Fibroblast of gingiva (primary cell): ENCODE measurements at regions not wholly inside any gene's neighbourhood (a gene's known extent, or its start where the extent isn't known, plus 50 kb on each side); places are given as distances from the start of the nearest gene placed in this dataset.
"Not testable (repeated sequence)": the region's sequence is repeated elsewhere in the genome, so short reads cannot be mapped to it uniquely, and the experiment has no call there.

Experiments used
- DNase-seq: peaks from one replicate; pipeline ENCODE4 v3.0.0-alpha.2; 2011; ENCODE audit warnings: low read depth

DNA sequence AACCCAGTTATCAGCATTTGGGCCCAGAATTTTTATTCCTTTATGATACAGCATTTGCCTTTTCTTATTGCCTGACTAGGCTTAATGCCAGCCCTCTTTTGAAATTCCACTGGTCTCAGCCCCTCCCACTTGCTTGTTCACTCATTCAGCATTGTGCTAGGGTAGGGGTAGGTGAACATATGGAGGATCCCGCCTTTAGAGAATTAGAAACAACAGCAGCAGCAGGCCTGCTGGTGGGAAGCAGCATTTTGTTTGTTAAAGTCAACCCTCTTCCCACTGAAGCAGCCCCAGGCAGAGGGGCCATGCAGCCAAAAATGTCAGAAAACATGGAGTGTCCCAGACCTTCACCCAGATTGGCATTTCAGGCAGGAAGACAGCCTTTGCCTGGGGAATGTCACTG lies 1355.2 kb downstream of the CDH8 start:
- no peak for DNase-seq

DNA sequence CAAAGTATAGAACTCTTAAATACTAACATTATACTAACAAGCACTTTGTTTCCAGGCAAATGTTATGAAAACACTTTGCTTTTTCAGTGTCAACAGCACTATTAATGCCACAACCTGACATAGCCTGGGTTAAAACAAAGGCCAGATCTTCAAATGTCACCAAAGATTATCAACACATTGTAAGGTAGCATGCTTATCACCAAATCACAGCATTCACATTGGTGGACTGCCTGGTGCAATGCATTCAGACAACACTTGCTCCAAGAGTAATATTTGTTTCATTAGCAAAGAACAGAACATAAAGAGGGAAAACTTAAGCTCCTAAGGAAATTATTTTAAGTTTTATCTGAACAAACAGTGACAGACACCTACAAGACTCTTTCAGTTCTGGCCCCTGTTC lies 1361.2 kb downstream of the CDH8 start:
- no peak for DNase-seq

DNA sequence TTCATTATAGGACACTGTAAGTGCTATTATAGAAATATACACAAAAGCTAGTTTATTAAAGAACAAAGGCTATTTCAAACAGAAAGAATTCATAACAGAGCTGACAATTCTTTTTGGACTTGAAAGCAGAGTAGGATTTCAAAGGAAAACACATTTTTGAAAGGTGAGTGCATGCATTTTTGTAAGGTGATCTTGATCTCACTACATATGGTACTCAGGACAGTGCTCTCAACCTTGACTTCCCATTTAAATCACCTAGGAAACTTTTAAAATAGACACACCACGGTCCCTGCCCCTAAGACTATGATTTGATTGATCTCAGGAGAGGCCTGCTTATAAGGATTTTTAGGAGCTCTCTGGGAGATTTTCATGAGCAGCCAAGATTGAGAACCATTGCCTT lies 1362.0 kb downstream of the CDH8 start:
- no peak for DNase-seq

DNA sequence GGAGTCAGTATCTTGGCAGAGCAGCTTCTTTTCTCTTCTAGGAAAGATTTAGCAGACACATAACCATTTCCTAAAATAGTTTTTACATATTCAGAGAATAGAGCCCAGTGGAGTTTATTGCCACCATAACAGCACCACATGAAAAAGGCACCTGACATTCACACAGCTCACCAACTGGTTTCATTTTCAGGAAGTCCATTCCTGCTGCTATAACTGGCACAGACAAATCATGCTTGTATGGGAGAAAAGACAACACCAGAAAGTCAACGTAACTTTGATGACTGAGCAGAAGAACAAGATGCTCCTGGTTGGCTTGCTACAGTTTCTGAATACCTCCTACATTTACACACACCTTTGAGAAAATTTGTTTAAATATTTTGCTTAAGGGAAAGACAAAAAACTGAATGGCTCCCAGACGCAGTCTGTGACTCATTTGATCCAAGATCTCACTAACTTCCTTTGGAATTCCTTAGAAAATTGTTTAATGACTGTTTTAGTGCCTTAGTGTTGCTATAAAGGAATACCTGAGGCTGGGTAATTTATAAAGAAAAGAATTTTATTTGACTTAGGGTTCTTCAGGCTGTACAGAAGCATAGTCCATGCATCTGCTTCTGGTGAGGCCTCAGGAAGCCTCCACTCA lies 1380.6 kb downstream of the CDH8 start:
- DNase-seq, result no peak

DNA sequence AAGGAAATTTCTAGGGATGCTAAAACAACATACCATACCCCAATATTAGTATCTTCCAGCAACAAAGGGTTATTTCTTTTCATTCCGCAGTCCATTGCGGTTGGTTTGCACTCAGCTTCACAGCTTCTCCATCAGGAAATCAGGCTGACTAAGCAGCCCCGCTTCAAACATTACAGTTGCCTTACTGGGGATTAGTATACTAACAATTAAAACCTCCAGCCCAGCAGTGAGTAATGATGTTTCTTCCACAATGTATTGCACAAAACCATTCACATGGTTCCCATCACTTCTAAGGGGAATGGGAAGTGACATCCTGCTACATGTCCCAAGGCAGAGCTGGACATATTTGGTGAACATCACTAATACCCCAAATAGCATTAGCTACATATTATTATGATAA lies 1384.9 kb downstream of the CDH8 start:
- no peak for DNase-seq

DNA sequence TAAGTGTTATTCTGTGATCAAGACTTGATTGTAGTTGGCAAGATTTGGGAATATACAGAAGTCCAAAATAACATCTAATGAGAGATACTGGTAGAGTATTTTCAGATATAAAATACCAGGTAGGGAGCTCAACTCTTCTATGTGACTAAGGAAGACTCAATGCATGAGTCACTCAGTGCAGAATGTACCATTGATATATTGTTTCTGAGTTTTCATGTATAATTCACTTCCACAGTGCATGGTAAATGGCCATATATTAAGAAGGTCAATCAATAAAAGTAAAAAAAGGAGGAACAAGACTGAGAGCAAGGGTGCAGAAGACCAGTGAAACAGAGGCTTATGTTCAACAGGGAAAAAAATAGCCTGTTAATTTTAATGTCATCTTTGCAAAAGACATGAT lies 1387.9 kb downstream of the CDH8 start:
- no peak for DNase-seq

DNA sequence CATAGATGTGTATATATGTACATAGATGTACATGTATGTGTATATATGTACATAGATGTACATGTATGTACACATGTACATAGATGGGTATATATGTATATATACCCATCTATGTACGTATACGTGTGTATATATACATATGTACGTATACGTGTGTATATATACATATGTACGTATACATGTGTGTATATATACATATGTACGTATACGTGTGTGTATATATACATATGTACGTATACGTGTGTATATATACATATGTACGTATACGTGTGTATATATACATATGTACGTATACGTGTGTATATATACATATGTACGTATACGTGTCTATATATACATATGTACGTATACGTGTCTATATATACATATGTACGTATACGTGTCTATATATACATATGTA lies 1388.8 kb downstream of the CDH8 start:
- not testable (repeated sequence) for DNase-seq

DNA sequence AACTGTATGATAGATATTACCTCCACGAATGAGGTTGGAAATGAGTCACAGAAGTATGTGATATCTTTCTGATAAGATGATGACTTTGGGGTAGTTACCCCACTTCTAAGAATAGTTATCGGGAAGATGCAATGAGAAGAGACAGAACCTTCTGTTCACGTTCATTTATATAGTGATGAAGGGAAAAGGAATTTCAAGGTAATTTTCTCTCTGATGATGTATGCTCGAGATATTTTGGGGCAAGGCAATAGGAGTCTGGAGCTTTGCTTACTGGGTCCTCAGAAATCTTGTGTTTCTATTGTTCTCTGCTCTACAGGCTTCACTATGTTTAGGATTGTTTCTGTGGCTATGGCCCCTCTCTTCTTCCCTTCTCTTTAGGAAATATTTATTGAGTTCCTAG lies 1389.6 kb downstream of the CDH8 start:
- DNase-seq, result no peak

DNA sequence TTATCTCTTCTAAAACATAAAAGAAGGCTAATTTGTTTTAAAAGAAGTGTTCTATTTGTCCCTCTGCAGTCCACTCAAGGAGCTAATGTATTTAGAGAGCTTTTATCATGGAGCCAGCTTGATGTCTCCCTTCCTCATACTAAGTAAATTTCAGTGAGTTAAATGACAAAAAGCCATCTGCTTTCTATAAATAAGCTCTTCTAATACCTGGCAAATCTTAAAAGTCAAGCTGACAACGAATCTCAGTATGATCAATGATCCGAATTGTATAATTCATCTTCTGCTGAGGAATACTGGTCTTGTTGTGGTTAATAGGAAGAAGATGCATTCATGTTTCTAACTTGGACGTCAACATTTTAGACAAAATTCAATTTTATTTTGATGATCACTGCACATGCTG lies 1390.7 kb downstream of the CDH8 start:
- DNase-seq, result no peak

DNA sequence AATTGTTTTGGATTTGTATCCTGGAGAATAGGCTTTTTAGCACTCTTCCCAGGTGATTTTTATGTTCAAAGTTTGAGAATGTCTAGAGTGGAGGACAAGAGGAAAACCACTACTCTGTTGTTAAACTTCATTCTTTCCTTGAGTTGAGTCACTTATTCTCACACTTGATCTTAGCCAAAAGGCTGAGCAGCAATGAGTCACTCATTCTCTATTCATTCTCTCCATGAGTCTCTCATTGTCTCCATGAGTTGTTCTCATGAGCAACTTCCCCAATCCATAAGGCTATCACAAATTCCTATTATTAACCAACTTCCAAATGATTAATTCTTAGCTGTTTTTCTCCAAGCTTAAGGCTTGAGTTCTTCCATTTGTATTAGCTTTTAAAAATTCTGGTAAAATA lies 1393.3 kb downstream of the CDH8 start:
- DNase-seq, result no peak

DNA sequence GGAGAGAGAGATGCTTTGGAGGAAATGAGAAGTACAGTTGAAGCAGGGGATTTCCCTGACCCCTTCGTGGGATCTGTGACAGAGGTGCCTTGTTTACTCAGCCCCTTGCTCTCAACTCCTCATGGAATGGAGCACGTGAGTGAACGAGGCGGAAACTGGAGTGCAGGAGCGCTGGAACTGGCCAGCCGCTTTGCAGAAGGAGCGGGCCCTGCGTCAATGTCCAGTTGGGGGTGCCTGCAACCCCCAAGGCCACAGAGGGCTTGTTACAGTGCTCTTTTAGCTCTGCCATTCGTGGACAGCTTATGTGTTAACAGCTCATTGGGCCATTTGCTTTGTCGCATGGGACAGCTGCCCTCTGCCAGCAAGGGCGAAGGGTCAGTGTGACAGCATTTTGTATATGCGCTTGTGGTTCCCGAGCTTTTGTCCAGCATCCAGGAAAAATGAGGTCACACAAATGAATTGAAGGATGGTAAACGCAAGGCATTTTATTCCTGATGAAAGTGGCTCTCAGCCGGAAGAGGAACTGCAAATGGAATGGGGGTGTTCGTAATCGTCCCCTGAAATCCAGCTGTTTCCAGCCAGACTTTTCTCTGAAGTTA lies 1395.1 kb downstream of the CDH8 start:
- DNase-seq, result no peak

DNA sequence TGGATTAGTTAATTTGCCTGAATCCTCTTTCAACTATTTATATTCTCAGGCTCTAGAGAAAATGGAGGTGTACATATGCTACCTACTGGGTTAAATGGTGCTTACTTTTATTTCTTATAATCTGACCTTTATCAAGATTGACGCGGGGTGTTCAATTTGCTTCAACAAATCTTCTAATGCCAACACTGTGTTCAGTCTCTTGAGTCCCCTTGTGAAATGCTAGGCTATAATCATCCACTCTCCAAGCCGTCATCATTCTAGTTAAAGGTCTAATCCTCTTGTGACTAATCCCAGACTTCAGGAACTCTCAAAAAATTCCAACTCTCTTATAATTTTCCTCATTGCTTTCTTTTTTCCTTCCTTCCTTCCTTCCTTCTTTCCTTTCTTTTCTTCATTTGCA lies 1396.2 kb downstream of the CDH8 start:
- DNase-seq, result no peak

DNA sequence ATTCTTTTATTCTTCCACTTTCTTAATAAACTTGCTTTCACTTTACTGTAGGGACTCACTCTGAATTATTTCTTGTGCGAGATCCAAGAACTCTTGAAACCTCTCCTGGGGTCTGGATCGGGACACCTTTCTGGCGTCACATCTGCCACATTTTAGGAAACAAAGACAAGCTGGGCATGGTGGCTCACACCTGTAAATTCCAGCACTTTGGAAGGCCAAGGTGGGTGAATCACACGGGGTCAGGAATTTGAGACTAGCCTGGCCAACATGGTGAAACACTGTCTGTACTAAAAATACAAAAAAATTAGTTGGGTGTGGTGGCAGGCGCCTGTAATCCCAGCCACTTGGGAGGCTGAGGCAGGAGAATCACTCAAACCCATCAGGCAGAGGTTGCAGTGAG lies 1399.6 kb downstream of the CDH8 start:
- not testable (repeated sequence) for DNase-seq

DNA sequence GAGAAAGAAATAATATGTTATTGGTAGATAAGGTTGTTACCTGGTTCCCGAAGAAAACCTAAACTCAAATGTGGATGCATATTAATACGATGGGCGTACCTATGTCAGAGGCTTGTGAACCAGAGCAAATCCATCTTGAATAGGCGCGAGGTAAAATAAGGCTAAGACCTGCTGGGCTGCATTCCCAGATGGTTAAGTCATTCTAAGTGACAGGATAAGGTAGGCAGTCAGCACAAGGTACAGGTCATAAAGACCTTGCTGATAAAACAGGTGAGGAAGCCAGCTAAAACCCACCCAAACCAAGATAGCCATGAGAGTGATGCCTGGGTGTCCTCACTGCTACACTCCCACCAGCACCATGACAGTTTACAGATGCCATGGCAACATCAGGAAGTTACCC lies 1400.1 kb downstream of the CDH8 start:
- no peak for DNase-seq

DNA sequence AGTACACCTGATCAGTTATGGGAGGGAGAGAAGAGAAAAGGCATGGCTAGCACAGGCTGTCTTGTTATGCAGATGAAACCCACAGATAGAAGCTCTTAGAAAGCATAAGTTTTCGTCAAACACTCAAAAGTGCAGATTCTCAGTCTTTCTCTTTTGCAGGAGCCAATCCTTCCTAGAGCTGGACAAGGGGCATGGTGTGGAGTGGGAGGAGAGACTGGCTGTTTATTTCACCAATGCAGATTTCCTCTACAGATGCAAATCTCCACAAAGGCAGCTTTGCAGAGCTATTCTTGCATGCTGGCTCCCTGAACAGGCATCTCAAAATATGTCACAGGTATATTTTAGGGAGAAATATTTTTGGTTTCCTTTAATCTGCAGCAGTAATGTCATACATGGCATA lies 1400.7 kb downstream of the CDH8 start:
- no peak for DNase-seq

DNA sequence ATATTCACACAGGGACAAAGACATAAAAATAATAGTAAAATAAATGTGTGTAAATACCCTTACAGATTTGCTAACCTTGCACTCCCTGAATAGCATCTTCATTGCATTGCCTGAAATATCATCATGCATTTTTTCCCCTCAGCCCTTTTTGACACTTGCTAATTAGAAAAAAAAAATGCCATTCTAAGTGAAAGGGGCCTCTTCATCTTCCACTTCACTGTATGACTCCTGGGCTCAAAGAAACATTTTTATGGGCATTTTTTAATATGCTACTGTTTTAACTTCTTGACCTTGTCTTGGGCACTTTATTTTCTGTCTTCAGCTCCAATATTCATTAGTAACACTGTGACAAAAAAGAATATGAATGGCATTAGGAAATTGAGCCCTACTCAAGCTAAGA lies 1424.4 kb downstream of the CDH8 start:
- no peak for DNase-seq

DNA sequence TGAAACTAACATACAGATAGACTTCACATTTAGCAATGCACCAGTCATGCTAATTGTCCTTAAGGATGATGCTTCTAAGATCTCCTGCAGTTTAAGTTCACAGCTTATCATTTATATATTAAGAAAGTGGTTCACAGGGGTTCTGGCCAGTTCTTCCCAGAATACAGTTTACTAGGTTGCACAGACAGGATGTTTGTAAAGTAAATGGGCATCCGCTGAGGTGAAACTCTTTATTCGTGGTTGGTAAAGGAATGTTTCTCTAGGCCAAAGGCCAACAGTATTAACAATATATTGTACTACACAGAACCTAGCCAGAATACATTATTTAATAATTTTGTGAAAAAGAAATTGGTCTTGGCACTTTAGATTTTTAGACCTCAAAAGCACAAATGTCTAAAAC lies 1427.3 kb downstream of the CDH8 start:
- DNase-seq, result no peak

DNA sequence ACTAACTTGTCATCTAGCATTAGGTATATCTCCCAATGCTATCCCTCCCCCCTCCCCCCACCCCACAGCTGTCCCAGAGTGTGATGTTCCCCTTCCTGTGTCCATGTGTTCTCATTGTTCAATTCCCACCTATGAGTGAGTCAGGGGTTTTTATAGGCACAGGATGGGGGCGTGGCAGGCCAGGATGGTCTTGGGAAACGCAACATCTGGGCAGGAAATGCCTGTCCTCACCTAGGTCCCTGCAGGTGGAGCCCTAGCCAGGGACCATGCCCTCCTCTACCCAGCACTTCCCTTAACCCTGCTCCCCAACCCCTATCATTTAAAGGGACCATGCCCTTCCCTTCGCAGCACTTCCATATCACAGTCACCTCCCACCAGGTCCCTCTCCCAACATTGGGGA lies 1430.6 kb downstream of the CDH8 start:
- DNase-seq, result not testable (repeated sequence)

DNA sequence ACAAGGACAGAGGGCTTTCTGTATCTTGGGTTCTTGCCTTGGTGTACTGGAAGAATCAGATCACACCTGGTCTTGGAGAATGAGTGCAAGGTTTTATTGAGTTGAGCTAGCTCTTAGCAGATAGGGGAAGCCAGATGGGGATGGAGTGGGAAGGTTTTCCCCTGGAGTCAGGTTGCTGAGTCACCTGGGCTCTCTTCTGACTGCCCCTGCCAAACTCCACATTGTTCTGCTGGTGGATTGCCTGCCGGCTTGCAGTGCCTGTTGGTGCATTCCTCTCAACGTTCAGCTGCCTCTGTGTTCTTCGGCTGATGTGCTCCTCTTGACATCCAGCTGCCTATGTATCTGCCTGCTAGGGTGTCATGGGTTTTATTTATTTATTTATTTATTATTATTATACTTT lies 1431.1 kb downstream of the CDH8 start:
- DNase-seq, result no peak

DNA sequence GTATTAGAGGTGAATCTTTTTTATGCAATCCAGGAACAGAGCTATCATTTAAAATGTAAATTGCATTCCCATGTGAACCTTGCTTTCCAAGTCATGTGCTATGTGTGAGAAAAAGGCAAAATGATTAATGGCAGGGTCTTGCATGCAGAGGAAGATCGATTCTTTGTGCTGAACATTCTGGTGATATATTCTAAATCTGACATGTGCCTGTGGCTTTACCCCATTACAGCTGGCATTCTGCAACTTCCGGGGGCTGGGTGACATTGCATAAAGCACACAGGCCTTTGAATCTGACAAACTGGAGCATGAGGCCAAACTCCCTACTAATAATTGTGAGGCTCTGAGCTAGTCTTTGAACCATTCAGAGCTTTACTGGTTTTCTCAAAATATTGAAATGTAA lies 1449.7 kb downstream of the CDH8 start:
- no peak for DNase-seq

DNA sequence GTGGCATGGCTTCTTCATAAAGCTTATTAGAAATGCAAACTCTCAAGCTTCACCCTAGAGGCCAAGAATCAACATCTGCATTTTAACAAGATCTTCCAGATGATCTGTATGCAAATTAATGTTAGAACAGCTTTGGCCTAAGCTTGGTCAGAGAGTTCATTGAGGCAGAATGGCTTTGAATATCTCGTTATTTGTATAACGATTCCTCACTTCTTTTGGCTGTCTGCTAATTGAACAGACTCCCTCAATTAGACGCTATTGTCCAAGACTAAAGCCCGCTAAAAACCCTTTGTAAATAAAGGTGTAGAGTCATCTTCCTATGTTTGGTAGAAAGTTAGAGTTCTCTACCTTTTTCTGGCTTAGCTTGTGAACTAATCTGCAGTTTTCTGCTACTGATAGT lies 1453.7 kb downstream of the CDH8 start:
- DNase-seq, result no peak

DNA sequence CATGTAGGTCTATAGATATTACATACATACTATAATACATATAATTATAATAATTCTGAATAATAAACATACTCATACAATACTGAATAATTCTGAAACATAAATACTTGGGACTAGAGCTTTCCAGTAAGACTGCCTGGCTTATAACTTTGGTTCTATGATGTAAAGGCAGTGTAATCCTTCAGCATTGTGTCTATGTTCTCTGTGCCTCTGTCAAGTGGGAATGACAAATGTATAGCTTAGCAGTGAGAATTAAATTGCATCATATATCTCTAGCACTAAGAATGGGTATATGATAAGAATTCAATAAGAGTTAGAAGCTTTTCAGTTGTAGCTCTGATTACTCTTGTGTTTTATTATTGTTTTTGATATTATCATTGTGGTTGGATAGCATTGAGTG lies 1469.3 kb downstream of the CDH8 start:
- no peak for DNase-seq

DNA sequence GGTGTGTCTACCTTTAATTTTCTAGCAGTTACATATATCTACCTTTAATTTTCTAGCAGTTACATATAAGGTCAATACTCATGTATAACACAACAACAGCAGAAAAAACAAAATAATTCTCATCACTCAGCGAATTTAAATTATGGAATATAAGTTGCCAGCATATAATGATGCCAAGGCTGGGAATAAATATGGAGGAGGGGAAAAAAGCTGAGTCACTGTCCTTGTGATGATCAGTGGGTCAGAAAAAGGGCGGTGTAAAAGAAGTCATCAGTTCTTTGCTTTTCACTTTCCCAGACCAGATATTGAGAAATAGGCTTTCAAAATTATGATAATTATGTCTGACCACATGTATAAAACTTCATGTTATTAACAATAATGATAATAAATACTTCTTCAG lies 1471.7 kb downstream of the CDH8 start:
- DNase-seq, result no peak

DNA sequence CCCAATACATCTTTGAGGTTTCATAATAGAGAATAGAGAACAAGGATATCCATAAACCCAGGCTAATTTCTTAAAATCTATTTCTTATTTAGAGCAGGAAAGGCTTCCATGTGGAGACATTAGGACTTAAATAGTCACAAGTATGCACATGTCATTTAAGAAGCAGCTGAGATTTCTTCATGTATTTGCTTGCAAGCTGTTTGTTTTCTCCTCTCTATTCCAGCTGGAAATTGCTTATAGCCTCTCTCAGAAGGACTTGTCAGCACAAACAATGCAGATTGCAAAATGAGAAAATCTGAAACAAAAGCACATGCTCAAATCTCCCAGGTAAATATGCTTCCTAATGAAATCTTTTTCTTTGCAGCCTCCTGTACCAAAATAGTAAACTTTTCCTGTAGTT lies 1473.1 kb downstream of the CDH8 start:
- DNase-seq, result no peak

DNA sequence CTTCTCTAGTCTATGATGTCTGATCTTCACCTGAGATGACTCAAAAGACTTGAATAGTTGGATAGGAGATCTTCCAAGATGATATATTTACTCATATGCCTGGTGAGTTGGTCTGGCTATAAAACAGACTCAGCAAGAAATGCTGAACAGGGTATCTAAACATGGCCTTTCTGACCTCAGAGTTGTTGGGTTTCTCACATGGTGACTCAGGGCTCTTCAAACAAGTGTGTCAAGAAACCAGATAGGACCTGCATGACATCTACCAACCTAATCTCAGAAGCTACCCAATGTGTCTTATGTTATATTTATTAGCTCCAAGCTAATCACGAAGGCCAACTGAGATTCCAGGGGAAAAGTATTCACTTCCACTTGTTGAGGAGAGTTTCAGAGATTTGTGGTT lies 1477.3 kb downstream of the CDH8 start:
- no peak for DNase-seq
